Ovary (tissue), 7 donors: ENCODE measurements at regions not wholly inside any gene's neighbourhood (a gene's known extent, or its start where the extent isn't known, plus 50 kb on each side); places are given as distances from the start of the nearest gene placed in this dataset.

Source experiments
- DNase-seq, 5 donors: peaks; one replicate each; pipeline ENCODE4 v3.0.0-alpha.2; 2019 to 2020
- H3K27ac ChIP-seq, 2 donors: fragments of 200-600 bp; one replicate each; pipeline versions ENCODE4 v1.5.1 to v1.8.0; 2019 to 2022
- H3K27me3 ChIP-seq: fragments of 200-600 bp; one replicate; pipeline ENCODE4 v1.8.0; 2022
- H3K36me3 ChIP-seq: fragments of 200-600 bp; sonication (generic); one replicate; pipeline ENCODE4 v1.5.1; 2019
- H3K4me1 ChIP-seq: one replicate; pipeline ENCODE4 v1.8.1; 2013; ENCODE audit warnings: mild to moderate bottlenecking, moderate library complexity; ENCODE audit not compliant: insufficient read depth
- H3K4me3 ChIP-seq: fragments of 200-600 bp; sonication (generic); one replicate; pipeline ENCODE4 v1.5.1; 2017
- H3K9me3 ChIP-seq, 2 donors: fragments of 200-600 bp in 1 of 2; sonication (generic) in 1 of 2; one replicate each; pipeline versions ENCODE4 v1.5.1 to v1.8.1; 2013 to 2019; ENCODE audit warnings: mild to moderate bottlenecking in 1 of 2, moderate library complexity in 1 of 2
- EP300 ChIP-seq: sonication (generic); formaldehyde crosslinking; IDR thresholded peaks from one replicate; pipeline ENCODE4 v1.6.1; 2017; ENCODE audit warnings: antibody characterized with exemption
- POLR2A ChIP-seq: fragments of 450-650 bp; IDR thresholded peaks from one replicate; pipeline ENCODE4 v1.6.1; 2017; ENCODE audit warnings: antibody characterized with exemption, mild to moderate bottlenecking, moderate library complexity
- WGBS, 3 donors: extraction: QIAGEN DNeasy Blood & Tissue Kit in 1 of 3; methylation state at CpG; one replicate each; pipeline versions ENCODE4 v1.1.5 to v1.1.7; 2013 to 2017; 5-methylcytosine and 5-hydroxymethylcytosine counted together
- intact Hi-C, 4 donors: fragments of 100-400 bp; cut with DNase I; formaldehyde crosslinking; loops; one replicate each; pipeline versions ENCODE4 v1.11.0 to v1.15.1; 2022 to 2023
- TF ChIP-seq, protein P1 (sequence below), 3 donors: fragments of 450-650 bp in 2 of 3; fragments of 200-600 bp in 1 of 3; IDR thresholded peaks; one replicate each; pipeline versions ENCODE4 v1.5.1 to v1.8.0; 2016 to 2022; ENCODE audit warnings: antibody characterized with exemption in 3 of 3, mild to moderate bottlenecking in 1 of 3
- donor health status: DM: no; HTN: no; CAD: no; lungs with moderate emphysema.
- donor health status: DM: no; HTN: no; CAD: no.
- donor health status: Bipolar disorder and iron deficiency.
- donor health status: DM: no; HTN: no; CAD: no.
- donor health status: DM: yes; HTN: yes; CAD: no.

DNA sequence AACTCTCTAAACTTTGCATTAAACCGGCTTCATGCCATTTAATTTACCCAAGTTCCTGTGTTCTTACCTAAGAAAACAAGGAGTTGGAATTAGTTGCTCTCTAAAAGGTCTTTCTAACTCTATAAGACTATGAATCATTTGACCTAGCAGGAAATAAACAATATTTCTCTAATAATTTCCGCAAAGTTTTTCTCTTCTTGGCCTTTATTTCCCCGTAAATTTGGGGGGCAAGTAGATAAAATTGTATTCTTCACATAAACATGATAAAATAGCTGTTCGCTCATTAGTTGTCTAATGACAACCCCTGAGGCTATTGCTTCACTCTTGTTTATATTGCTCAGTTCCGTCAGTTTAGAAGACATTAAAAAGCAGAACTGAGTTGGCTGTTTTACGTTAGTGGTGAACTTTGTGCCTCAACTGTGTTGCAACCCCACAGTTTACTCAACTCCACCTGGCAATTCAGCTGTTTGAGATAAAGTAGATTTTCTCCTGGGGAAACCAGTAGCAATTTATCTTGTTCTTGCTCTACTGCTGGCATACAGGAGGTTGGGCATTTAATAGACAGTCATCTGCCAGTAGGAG lies 74.7 kb downstream of the BTG1 start:
- H3K9me3 ChIP-seq, result no peaks in the 10 kb centered on the region
- intact Hi-C loops, result no loop called here
- TF ChIP-seq EP300, result no peak
- TF ChIP-seq, protein P1, sequence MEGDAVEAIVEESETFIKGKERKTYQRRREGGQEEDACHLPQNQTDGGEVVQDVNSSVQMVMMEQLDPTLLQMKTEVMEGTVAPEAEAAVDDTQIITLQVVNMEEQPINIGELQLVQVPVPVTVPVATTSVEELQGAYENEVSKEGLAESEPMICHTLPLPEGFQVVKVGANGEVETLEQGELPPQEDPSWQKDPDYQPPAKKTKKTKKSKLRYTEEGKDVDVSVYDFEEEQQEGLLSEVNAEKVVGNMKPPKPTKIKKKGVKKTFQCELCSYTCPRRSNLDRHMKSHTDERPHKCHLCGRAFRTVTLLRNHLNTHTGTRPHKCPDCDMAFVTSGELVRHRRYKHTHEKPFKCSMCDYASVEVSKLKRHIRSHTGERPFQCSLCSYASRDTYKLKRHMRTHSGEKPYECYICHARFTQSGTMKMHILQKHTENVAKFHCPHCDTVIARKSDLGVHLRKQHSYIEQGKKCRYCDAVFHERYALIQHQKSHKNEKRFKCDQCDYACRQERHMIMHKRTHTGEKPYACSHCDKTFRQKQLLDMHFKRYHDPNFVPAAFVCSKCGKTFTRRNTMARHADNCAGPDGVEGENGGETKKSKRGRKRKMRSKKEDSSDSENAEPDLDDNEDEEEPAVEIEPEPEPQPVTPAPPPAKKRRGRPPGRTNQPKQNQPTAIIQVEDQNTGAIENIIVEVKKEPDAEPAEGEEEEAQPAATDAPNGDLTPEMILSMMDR (IDR thresholded peaks at IDR 0.05), result no peak
- TF ChIP-seq POLR2A, result no peak
- DNase-seq, result peak in 1 of 5 donors; percentile 53
- 68 to 75% (median 70%) methylated on average over 6 of the region's 6 CpGs for WGBS, 3 donors
- no peaks in the 10 kb centered on the region for H3K4me1 ChIP-seq
- H3K36me3 ChIP-seq, result no peaks in the 10 kb centered on the region
- H3K27me3 ChIP-seq, result no peaks in the 10 kb centered on the region
- no peak overlapping the region for H3K27ac ChIP-seq
- no peak overlapping the region for H3K4me3 ChIP-seq

DNA sequence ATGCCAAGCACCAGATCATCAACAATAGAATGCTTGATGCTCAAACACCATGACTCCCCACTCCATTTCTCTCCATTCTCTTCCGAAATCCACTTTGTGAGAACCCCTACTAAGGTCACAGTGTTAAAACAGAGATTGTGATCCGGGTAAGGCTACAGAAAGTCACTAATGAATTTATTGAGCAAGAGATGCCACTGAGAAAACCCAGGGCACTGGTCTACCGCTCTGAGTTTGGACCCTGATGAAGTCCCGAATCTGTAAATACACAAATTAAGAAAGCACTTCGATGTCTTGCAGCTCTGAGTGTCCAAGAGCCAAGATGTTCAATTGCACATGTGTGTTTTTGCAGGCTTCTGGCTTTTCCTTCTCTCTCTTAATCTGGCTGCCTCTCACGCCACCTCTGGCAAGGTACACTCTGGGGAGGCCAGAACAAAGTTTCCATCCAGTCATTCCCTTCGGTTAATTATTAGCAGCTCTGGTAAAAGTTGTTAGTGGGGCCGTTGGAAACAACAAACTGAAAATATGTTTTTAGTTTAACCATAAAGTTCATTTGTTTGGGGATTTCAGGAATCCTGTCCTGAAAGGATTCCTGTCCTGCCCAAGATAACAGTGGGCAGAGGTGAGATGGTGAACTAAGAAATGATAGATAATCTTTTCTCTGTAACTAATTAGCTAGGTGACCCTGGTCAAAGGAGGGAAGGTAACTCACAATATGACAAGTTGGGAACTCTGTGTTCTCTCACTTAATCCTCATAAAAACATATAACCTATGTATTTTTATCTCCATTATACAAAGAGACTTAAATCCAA lies 75.4 kb downstream of the BTG1 start:
- Histone ChIP-seq H3K36me3 (no peaks in the 10 kb centered on the region), H3K4me1 (no peaks in the 10 kb centered on the region), H3K4me3 (no peak overlapping the region), H3K9me3 (no peaks in the 10 kb centered on the region), H3K27me3 (no peaks in the 10 kb centered on the region), H3K27ac (no peak overlapping the region)
- WGBS, 3 donors, result 57 to 77% (median 75%) methylated on average over 8 of the region's 8 CpGs
- DNase-seq, result peak in 1 of 5 donors; percentile 47
- intact Hi-C loops, result no loop called here
- TF ChIP-seq EP300 (no peak), POLR2A (no peak)
- TF ChIP-seq, protein P1 (IDR thresholded peaks at IDR 0.05), result no peak

DNA sequence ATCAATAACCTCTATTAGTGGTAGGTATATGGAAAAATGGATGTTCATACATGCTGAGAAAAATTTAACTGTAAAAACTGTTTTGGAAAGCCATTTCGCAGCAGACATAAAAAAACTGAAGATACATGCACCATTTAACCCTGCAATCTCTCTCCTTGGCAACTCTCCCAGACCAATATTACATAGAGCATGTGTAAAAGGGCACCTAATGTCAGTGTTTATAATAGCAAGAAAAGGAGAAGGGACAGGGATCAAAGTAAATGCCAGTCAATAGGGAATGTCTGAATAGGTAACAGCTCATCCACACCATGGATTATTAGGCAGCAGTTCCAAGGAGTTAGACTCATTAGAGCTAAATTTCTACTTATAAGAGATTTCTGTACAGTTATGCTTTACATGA lies 77.2 kb downstream of the BTG1 start:
- WGBS, 3 donors, result 57 to 70% (median 64%) methylated on average over 1 of the region's 1 CpG
- Histone ChIP-seq H3K4me1 (peaks cover 2% of the 10 kb centered on the region), H3K27me3 (no peaks in the 10 kb centered on the region), H3K27ac (no peak overlapping the region), H3K9me3 (no peaks in the 10 kb centered on the region), H3K36me3 (no peaks in the 10 kb centered on the region), H3K4me3 (no peak overlapping the region)
- intact Hi-C loops, result no loop called here
- TF ChIP-seq EP300 (no peak), POLR2A (no peak)
- TF ChIP-seq, protein P1 (IDR thresholded peaks at IDR 0.05), result no peak
- no peak for DNase-seq

- intact Hi-C loops, result no loop called here
- no peaks in the 10 kb centered on the region for H3K9me3 ChIP-seq
- no peaks in the 10 kb centered on the region for H3K27me3 ChIP-seq
- H3K4me3 ChIP-seq, result no peak overlapping the region
- H3K36me3 ChIP-seq, result no peaks in the 10 kb centered on the region
- no peak overlapping the region for H3K27ac ChIP-seq
- no peak for TF ChIP-seq POLR2A
- no peak for TF ChIP-seq EP300
- TF ChIP-seq, protein P1 (IDR thresholded peaks at IDR 0.05), result no peak
- no peak for DNase-seq
- 67 to 80% (median 75%) methylated on average over 2 of the region's 2 CpGs for WGBS, 3 donors
- peaks cover 2% of the 10 kb centered on the region for H3K4me1 ChIP-seq
Measured at GRCh38 chr12:92065639-92066038, 80.0 kb downstream of the BTG1 start.
